Hematopoietic multipotent progenitor cell treated with erythropoietin and hydrocortisone succinate and interleukin-3 and kit ligand, for 6 days (in vitro differentiated cells): ENCODE measurements at regions not wholly inside any gene's neighbourhood (a gene's known extent, or its start where the extent isn't known, plus 50 kb on each side); places are given as distances from the start of the nearest gene placed in this dataset.

Experiments
- DNase-seq: peaks from one replicate; pipeline ENCODE4 v3.0.0-alpha.2; 2015

- DNase-seq = no peak
These were observed 675.4 kb downstream of the SEMA5A start for GRCh38 chr5:8870349-8870958.

GRCh38 chr5:8870959-8871355, 674.9 kb downstream of the SEMA5A start:
- DNase-seq = no peak

- no peak for DNase-seq
These were observed 674.4 kb downstream of the SEMA5A start for GRCh38 chr5:8871446-8871845.

- DNase-seq = no peak
These were observed 670.2 kb downstream of the SEMA5A start for GRCh38 chr5:8875722-8876121.

DNA sequence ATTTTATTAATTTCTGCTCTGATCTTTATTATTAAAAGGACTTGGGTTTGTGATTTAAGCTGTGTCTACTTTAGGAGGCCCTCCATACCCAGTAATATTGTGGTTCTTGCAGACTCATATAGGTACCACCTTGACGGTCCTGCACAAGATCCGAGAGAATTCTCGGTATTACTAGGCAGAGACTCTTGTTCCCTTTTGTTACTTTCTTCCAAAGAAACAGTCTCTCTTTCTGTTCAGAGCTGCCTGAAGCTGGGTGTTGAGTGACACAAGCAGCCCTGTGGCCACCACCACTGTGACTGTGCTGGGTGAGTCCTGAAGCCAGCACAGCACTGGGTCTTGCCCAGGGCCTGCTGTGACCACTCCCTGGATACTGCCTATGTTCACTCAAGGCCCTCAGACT, 666.6 kb downstream of the SEMA5A start:
- DNase-seq = no peak

- no peak for DNase-seq
These were observed 661.8 kb downstream of the SEMA5A start for GRCh38 chr5:8884029-8884428.

- DNase-seq = no peak
These were observed 652.9 kb downstream of the SEMA5A start for GRCh38 chr5:8892926-8893325.

- no peak for DNase-seq
These were observed 651.8 kb downstream of the SEMA5A start for GRCh38 chr5:8894031-8894430.

DNA sequence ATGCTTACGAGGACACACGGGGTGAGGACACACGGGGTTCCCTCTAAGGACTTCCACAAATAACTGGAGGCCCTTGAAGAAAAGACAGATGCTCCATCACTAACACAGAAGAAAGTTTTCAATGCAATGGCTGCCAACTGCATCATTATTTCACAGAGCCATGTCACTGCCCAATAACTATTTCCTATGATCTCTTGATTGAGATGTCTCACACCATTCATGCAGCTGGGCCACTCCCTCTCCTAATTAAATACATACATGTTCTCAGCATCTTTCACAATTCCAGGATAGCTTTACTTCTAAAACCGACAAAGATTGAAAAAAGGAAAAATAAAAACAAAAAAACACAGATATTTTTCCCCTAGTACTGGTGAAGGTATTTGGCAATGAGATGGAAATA, 650.8 kb downstream of the SEMA5A start:
- no peak for DNase-seq

DNA sequence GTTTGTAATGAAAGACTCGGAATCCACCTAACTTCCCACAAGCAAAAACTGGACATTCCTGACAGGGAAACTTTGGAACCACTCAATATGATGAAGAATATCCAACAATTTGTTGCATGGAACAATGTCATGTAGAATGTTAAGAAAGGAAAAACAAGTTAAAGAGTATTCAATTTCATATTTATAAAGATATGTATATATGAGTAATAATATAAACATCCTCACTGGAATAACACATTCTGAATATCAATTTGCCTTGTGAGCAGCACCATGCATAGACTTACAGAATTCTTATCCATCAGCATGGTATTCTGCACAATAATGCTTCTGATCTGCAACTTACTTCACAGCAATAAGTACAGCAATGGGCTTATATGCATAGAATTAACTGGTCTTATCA, 650.3 kb downstream of the SEMA5A start:
- DNase-seq = no peak

DNA sequence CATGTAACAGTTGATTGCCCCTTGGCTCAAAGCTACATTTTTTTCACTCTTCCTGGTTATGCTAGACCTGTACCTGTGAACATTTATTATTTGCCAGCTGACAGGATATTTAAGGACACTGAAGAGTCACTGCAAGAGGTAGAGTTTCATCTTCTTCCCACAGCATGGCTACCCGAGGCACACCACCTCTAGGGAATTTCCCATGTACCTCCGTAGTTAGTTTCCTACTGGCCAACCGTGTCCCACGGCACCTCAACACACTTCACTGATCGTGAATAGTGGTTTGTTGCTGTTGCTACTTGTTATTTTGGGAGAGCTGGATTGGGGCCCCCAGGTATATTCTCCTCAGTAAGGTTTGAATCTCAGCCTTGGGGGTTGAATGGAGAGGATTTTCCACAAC, 648.6 kb downstream of the SEMA5A start:
- DNase-seq = no peak

- no peak for DNase-seq
These were observed 640.9 kb downstream of the SEMA5A start for GRCh38 chr5:8905021-8905420.

DNA sequence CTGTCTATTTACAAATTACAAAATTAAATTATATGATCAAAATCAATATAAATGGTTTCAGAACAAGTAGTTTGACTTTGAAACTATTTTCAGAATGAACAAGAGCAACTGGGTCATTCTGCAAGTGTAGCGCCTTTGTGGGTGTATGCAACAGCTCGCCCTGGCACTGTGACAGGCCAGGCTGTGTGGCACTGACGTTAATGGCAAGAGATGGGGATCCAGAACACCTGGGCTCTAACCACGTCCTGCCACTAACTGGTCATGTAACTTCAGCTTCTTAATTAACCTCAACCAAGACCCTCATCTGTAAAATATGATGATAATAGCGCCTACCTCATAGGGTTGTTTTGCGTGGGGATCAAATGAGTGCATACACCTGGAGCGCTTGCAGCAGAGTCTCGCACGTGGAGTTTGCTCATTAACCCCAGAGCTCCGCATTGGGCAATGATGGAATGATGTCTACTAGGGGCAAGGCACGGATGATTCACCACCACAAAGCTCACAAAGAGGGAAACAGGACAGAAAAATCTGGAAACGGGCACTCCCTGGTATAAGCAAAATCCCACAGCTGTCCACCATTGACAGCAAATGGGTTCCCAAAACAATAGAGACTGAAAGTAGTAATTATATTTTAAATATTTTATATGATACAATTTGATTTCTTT, 639.4 kb downstream of the SEMA5A start:
- DNase-seq = no peak

DNA sequence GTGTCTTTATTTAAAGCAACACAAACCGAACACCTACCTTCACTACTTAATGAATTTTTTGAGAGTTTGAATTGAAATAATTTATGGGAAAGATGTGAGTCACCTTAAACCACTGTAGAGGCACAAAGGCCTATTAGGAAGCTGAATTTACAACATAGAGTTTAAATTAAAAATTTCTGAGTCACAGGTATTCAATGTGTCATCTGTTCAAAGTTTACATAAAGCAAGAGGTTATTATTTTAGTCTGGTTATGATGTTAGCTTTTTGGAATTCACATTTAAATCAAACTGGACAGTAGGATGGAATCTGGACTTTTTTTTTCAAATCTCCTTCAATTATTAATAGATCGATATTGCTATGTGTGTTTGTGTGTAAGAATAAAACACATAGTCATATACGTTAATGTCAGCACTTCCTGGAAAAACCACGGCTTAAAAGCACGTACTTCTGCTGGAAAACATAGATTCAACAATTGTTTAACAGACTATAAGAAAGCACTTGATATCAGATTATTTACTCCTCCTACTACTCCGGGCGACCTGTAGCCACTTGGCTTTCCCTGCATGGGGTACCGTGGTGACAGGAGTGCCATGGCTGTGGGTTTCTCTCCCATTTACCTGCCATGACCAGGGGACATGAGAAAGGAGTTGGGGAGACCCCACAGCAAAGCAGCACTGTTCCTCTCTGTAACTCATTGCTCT, 638.6 kb downstream of the SEMA5A start:
- DNase-seq = no peak

- DNase-seq = peak; percentile 52
These were observed 637.7 kb downstream of the SEMA5A start for GRCh38 chr5:8908055-8908683.

- DNase-seq = no peak
These were observed 633.8 kb downstream of the SEMA5A start for GRCh38 chr5:8912106-8912505.

DNA sequence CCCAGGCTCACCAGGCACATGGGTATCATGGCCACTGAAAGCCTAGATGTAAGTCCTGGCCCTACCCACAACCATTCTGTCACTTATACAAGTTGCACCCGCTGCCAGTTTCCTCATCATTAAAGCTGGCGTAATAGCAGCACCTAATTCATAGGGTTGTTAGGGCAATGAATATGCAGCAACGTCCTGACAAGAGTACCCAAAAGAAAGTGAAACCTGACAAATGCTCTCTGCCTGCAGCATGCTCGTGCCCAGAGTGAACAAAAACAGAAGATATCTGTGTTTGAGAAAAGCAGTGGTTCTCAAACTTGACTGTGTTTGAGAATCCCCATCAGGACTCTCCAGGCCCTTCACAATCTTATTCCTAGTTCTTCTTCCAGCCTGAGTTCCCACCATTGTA, 632.4 kb downstream of the SEMA5A start:
- DNase-seq = no peak

DNA sequence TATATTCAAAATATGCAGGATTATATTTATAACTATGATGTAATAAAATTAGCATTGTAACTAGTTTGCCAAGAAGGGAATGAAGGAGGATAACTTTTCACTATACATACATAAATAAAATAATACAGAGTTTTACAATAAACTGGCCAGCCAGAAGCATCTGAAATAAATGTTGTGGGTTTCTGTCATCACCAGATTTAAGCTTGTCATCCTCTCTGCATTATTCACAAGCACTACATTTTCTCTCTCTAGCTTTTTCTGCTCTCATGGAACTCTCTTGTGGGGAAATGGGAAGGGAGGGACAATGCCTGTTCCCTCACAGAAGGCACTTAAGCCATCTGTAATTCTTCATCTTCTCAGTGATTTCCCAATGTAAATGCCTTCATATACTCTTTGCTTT, 626.8 kb downstream of the SEMA5A start:
- DNase-seq = no peak

DNA sequence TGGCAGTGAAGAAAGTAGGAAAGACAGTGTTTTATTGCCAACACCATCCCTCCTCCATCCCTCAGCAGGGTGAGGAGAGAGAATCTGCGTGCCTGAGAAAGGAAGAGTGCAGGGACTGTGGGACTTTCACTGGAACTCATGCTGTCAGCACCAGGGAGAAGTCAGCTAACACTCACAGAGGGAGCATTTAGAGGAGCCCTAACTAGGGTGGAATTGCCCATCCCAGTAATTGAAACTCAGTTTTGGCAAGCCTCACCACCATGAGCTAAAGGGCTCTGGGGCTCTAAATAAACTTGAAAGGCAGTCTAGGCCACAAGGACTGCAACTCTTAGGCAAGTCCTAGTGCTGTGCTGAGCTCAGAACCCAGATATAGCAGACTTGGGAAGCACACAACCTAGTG, 622.3 kb downstream of the SEMA5A start:
- no peak for DNase-seq

- no peak for DNase-seq
These were observed 621.7 kb downstream of the SEMA5A start for GRCh38 chr5:8924054-8924793.

GRCh38 chr5:8930021-8930420, 615.9 kb downstream of the SEMA5A start:
- no peak for DNase-seq

GRCh38 chr5:8934455-8934854, 611.4 kb downstream of the SEMA5A start:
- DNase-seq = no peak

DNA sequence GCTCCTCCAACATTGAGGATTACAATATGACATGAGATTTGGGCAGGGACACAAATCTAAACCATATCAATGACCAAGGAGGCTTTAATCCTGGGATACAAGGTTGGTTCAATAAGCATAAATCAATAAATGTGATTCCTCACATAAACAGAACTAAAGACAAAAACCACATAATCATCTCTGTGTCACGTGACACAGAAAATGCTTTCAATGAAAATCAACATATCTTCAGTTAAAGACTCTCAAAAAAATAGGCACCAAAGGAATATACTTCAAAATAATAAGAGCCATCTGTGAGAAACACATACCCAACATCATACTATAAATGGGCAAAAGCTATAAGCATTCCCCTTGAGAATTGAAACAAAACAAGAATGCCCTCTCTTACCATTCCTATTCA, 604.9 kb downstream of the SEMA5A start:
- DNase-seq = no peak
